ENCODE measurements at regions not wholly inside any gene's neighbourhood (a gene's known extent, or its start where the extent isn't known, plus 50 kb on each side); places are given as distances from the start of the nearest gene placed in this dataset.

GRCh38 chr12:25362646-25363045 lies 111.9 kb upstream of the KRAS start:
- no peak for TF ChIP-seq CTCF (IDR thresholded peaks at IDR 0.05; ENCODE audit: insufficient read depth, low read length)
- TF ChIP-seq GABPA (IDR thresholded peaks at IDR 0.05; ENCODE audit: low read depth): no peak
- no peak for TF ChIP-seq POLR2AphosphoS5 (IDR thresholded peaks at IDR 0.05; ENCODE audit: low read depth)

Data from HL-60 (cell line).